Esophagus squamous epithelium (tissue), 5 donors: ENCODE measurements at regions not wholly inside any gene's neighbourhood (a gene's known extent, or its start where the extent isn't known, plus 50 kb on each side); places are given as distances from the start of the nearest gene placed in this dataset.
"Not testable (repeated sequence)": the region's sequence is repeated elsewhere in the genome, so short reads cannot be mapped to it uniquely, and the experiment has no call there.

Experiments used
- DNase-seq: peaks from one replicate; lab custom pipeline; 2025; lab: John Stamatoyannopoulos, UW
- H3K27ac ChIP-seq, 4 donors: fragments of 200-600 bp; sonication (generic); one replicate each; pipeline ENCODE4 v1.5.1; 2016 to 2019; ENCODE audit warnings: mild to moderate bottlenecking in 1 of 4
- H3K27me3 ChIP-seq, 4 donors: fragments of 200-600 bp; sonication (generic); 1 replicate in 3 of 4; 2 replicates in 1 of 4; pipeline versions ENCODE4 v1.5.1 to v1.6.0; 2017 to 2021; ENCODE audit warnings: antibody characterized with exemption in 1 of 4
- H3K36me3 ChIP-seq, 3 donors: fragments of 200-600 bp; sonication (generic); one replicate each; pipeline ENCODE4 v1.5.1; 2016 to 2019
- H3K4me1 ChIP-seq, 3 donors: fragments of 200-600 bp; sonication (generic); one replicate each; pipeline ENCODE4 v1.5.1; 2017 to 2019
- H3K4me3 ChIP-seq, 4 donors: fragments of 200-600 bp; sonication (generic); 1 replicate in 3 of 4; 2 replicates in 1 of 4; pipeline ENCODE4 v1.5.1; 2016 to 2019; ENCODE audit warnings: mild to moderate bottlenecking in 2 of 4, moderate library complexity in 1 of 4
- H3K9me3 ChIP-seq, 3 donors: fragments of 200-600 bp; sonication (generic); one replicate each; pipeline ENCODE4 v1.5.1; 2016 to 2019
- CTCF ChIP-seq, 6 experiments: fragments of 450-650 bp in 4 of 6; fragments of 200-600 bp in 2 of 6; sonication (generic) in 2 of 6; IDR thresholded peaks; one replicate each; pipeline ENCODE4 v1.5.1; 2016 to 2019; ENCODE audit warnings: antibody characterized with exemption in 6 of 6, mild to moderate bottlenecking in 4 of 6, moderate library complexity in 4 of 6
- POLR2A ChIP-seq, 4 donors: fragments of 450-650 bp; IDR thresholded peaks; one replicate each; pipeline ENCODE4 v1.6.1; 2017; ENCODE audit warnings: antibody characterized with exemption in 4 of 4, mild to moderate bottlenecking in 4 of 4, moderate library complexity in 3 of 4
- WGBS, 2 donors: methylation state at CpG; one replicate each; pipeline ENCODE4 v1.1.5; 2018; 5-methylcytosine and 5-hydroxymethylcytosine counted together
- intact Hi-C: fragments of 100-400 bp; cut with DNase I; formaldehyde crosslinking; loops from one replicate; pipeline ENCODE4 v1.15.0; 2022
- donor health status: DM: yes; HTN: yes; CAD: no.

GRCh38 chr20:55437798-55438415 lies 567.4 kb downstream of the CBLN4 start:
- WGBS, 2 donors = 18 to 60% methylated on average over 6 of the region's 6 CpGs
- Histone ChIP-seq H3K27ac (no peak overlapping the region), H3K9me3 (no peaks in the 10 kb centered on the region), H3K27me3 (no peaks in the 10 kb centered on the region), H3K4me3 (no peak overlapping the region), H3K36me3 (no peaks in the 10 kb centered on the region), H3K4me1 (peaks cover 0 to 14% (median 5%) of the 10 kb centered on the region in 3 donors)
- no peak for DNase-seq
- intact Hi-C loops = no loop called here
- TF ChIP-seq POLR2A (IDR thresholded peaks at IDR 0.05) (no peak), CTCF (IDR thresholded peaks at IDR 0.05) (no peak)

GRCh38 chr20:55424968-55425367 lies 580.4 kb downstream of the CBLN4 start:
- no peak for DNase-seq
- no peak for TF ChIP-seq CTCF (IDR thresholded peaks at IDR 0.05)
- TF ChIP-seq POLR2A (IDR thresholded peaks at IDR 0.05) = no peak
- Histone ChIP-seq H3K27ac (no peak overlapping the region), H3K4me1 (peaks cover 0 to 4% (median 0%) of the 10 kb centered on the region in 3 donors), H3K27me3 (no peaks in the 10 kb centered on the region), H3K4me3 (no peak overlapping the region), H3K36me3 (no peaks in the 10 kb centered on the region), H3K9me3 (no peaks in the 10 kb centered on the region)
- intact Hi-C loops = no loop called here
- 63 to 89% methylated on average over 3 of the region's 3 CpGs for WGBS, 2 donors

- no peaks in the 10 kb centered on the region for H3K4me1 ChIP-seq
- intact Hi-C loops = no loop called here
- H3K9me3 ChIP-seq = no peaks in the 10 kb centered on the region
- WGBS, 2 donors = 37 to 44% methylated on average over 3 of the region's 3 CpGs
- H3K27me3 ChIP-seq = no peaks in the 10 kb centered on the region
- no peak overlapping the region for H3K4me3 ChIP-seq
- no peaks in the 10 kb centered on the region for H3K36me3 ChIP-seq
- DNase-seq = no peak
- TF ChIP-seq CTCF (IDR thresholded peaks at IDR 0.05) (no peak), POLR2A (IDR thresholded peaks at IDR 0.05) (no peak)
- no peak overlapping the region for H3K27ac ChIP-seq
These were observed 580.8 kb downstream of the CBLN4 start for GRCh38 chr20:55424476-55424875.

GRCh38 chr20:55417836-55418235 lies 587.5 kb downstream of the CBLN4 start:
- no peaks in the 10 kb centered on the region for H3K27me3 ChIP-seq
- H3K27ac ChIP-seq = no peak overlapping the region
- DNase-seq = no peak
- no peak for TF ChIP-seq POLR2A (IDR thresholded peaks at IDR 0.05)
- TF ChIP-seq CTCF (IDR thresholded peaks at IDR 0.05) = no peak
- intact Hi-C loops = no loop called here
- H3K36me3 ChIP-seq = no peaks in the 10 kb centered on the region
- H3K4me1 ChIP-seq = peaks cover 0 to 4% (median 0%) of the 10 kb centered on the region in 3 donors
- H3K4me3 ChIP-seq = no peak overlapping the region
- WGBS, 2 donors = 28 to 35% methylated on average over 1 of the region's 1 CpG
- H3K9me3 ChIP-seq = no peaks in the 10 kb centered on the region

GRCh38 chr20:55415567-55416142 lies 589.7 kb downstream of the CBLN4 start:
- WGBS, 2 donors = 34% methylated on average over 7 of the region's 7 CpGs
- Histone ChIP-seq H3K36me3 (no peaks in the 10 kb centered on the region), H3K27me3 (no peaks in the 10 kb centered on the region), H3K27ac (no peak overlapping the region), H3K4me1 (peaks cover 0 to 4% (median 0%) of the 10 kb centered on the region in 3 donors), H3K9me3 (no peaks in the 10 kb centered on the region), H3K4me3 (no peak overlapping the region)
- TF ChIP-seq POLR2A (IDR thresholded peaks at IDR 0.05) (no peak), CTCF (IDR thresholded peaks at IDR 0.05) (peak in 4 of 6 experiments; percentile 4 to 57 (median 32))
- DNase-seq = no peak
- intact Hi-C loops = no loop called here

- intact Hi-C loops, H3K4me3 ChIP-seq, H3K27me3 ChIP-seq, DNase-seq, H3K9me3 ChIP-seq, H3K27ac ChIP-seq, H3K4me1 ChIP-seq, H3K36me3 ChIP-seq: not testable (repeated sequence)
- 56% methylated on average over 1 of the region's 1 CpG; no CpG with 5 or more reads in 1 of the 2 donors for WGBS, 2 donors
These were observed 592.8 kb downstream of the CBLN4 start for GRCh38 chr20:55412508-55412907.
